Caco-2 (cell line): ENCODE measurements at regions not wholly inside any gene's neighbourhood (a gene's known extent, or its start where the extent isn't known, plus 50 kb on each side); places are given as distances from the start of the nearest gene placed in this dataset.

Experiments
- BruUV-seq: library from RNA; stranded (reverse); fragments of 400-500 nt; replicated peaks from 2 replicates; lab custom pipeline; 2021; lab: Mats Ljungman, UMichigan
- CTCF ChIA-PET: fragments of 300-600 bp; sonication (Branson Sonifier 250); formaldehyde crosslinking; loops from one replicate; lab custom pipeline; 2022; ENCODE audit warnings: antibody characterized with exemption; lab: Charles Lee
- POLR2A ChIA-PET: fragments of 300-600 bp; sonication (Branson Sonifier 250); formaldehyde crosslinking; loops from one replicate; lab custom pipeline; 2022; ENCODE audit warnings: antibody characterized with exemption; lab: Charles Lee
- DNase-seq, 2 experiments: peaks; one replicate each; pipeline versions ENCODE4 v3.0.0 to v3.0.0-alpha.2; 2020 to 2022
- H3K27me3 ChIP-seq: replicated peaks from 2 replicates; pipeline ENCODE4 v1.6.0; 2011; ENCODE audit warnings: low read length; ENCODE audit not compliant: control insufficient read depth, insufficient read depth
- H3K36me3 ChIP-seq: 2 replicates; pipeline ENCODE4 v1.5.1; 2011; ENCODE audit warnings: low read length; ENCODE audit not compliant: control insufficient read depth, insufficient read depth
- H3K4me1 ChIP-seq: fragments of 250-450 bp; sonication (Bioruptor Pico); 2 replicates; pipeline ENCODE4 v1.5.1; 2020; ENCODE audit warnings: mild to moderate bottlenecking
- H3K4me3 ChIP-seq: 2 replicates; pipeline ENCODE4 v1.5.1; 2011; ENCODE audit warnings: low read depth, mild to moderate bottlenecking, control low read depth, low read length
- H3K9me3 ChIP-seq: fragments of 250-450 bp; sonication (Bioruptor Pico); 2 replicates; pipeline ENCODE4 v1.5.1; 2020; ENCODE audit warnings: mild to moderate bottlenecking, moderate library complexity
- H3K27ac Mint-ChIP-seq: one replicate; pipeline ENCODE4 v1.8.0; 2022; ENCODE audit warnings: mixed read lengths; ENCODE audit not compliant: unreplicated experiment
- H3K27me3 Mint-ChIP-seq: one replicate; pipeline ENCODE4 v1.8.0; 2022; ENCODE audit warnings: mixed read lengths; ENCODE audit not compliant: insufficient read depth, unreplicated experiment
- H3K36me3 Mint-ChIP-seq: one replicate; pipeline ENCODE4 v1.8.0; 2022; ENCODE audit warnings: mild to moderate bottlenecking, mixed read lengths; ENCODE audit not compliant: insufficient read depth, unreplicated experiment
- H3K4me1 Mint-ChIP-seq: one replicate; pipeline ENCODE4 v1.8.0; 2022; ENCODE audit warnings: low read depth, mixed read lengths; ENCODE audit not compliant: unreplicated experiment
- H3K4me3 Mint-ChIP-seq: one replicate; pipeline ENCODE4 v1.8.0; 2022; ENCODE audit warnings: mild to moderate bottlenecking, moderate library complexity, mixed read lengths; ENCODE audit not compliant: unreplicated experiment
- H3K9me3 Mint-ChIP-seq: one replicate; pipeline ENCODE4 v1.8.0; 2022; ENCODE audit warnings: mixed read lengths; ENCODE audit not compliant: unreplicated experiment
- CTCF ChIP-seq, 2 experiments: fragments of 200-600 bp in 1 of 2; IDR thresholded peaks; 1 replicate in 1 of 2; 2 replicates in 1 of 2; pipeline versions ENCODE4 v1.5.1 to v1.8.0; 2011 to 2022; ENCODE audit warnings: antibody characterized with exemption in 1 of 2, control low read depth in 1 of 2, inconsistent platforms in 1 of 2, low read depth in 1 of 2, low read length in 1 of 2, mild to moderate bottlenecking in 1 of 2, moderate library complexity in 1 of 2; ENCODE audit not compliant: insufficient read depth in 1 of 2, severe bottlenecking in 1 of 2, unreplicated experiment in 1 of 2
- intact Hi-C: fragments of 100-400 bp; cut with micrococcal nuclease; formaldehyde crosslinking; loops from one replicate; pipeline ENCODE4 v1.10.0; 2022; ENCODE audit not compliant: unreplicated experiment

- no peaks in the 10 kb centered on the region for H3K27me3 ChIP-seq
- Mint-ChIP-seq H3K4me3 (no peak overlapping the region), H3K36me3 (no peaks in the 10 kb centered on the region), H3K4me1 (peaks cover 10% of the 10 kb centered on the region), H3K27me3 (no peaks in the 10 kb centered on the region), H3K27ac (no peak overlapping the region), H3K9me3 (no peaks in the 10 kb centered on the region)
- no TSS peak for BruUV-seq
- CTCF ChIA-PET: no interaction called here
- H3K9me3 ChIP-seq: no peaks in the 10 kb centered on the region
- H3K36me3 ChIP-seq: no peaks in the 10 kb centered on the region
- DNase-seq: no peak
- no peak for TF ChIP-seq CTCF (IDR thresholded peaks at IDR 0.05; ENCODE audit: insufficient read depth in 1 of 2, low read depth in 1 of 2, low read length in 1 of 2, severe bottlenecking in 1 of 2, unreplicated experiment in 1 of 2)
- H3K4me1 ChIP-seq: no peaks in the 10 kb centered on the region
- H3K4me3 ChIP-seq: no peak overlapping the region
- intact Hi-C loops: no loop called here
- POLR2A ChIA-PET: no interaction called here
These were observed 243.9 kb downstream of the LY86 start for GRCh38 chr6:6832439-6832838.

GRCh38 chr6:6834356-6835222, 246.1 kb downstream of the LY86 start:
- no peaks in the 10 kb centered on the region for H3K36me3 Mint-ChIP-seq
- H3K4me1 Mint-ChIP-seq: peaks cover 13% of the 10 kb centered on the region
- ChIA-PET POLR2A (no interaction called here), CTCF (interaction anchor here (0.6 kb wide), 1 partner anchor 138 kb away, joined by 3 read pairs; no protein-coding TSS in a partner anchor)
- no peak overlapping the region for H3K4me3 Mint-ChIP-seq
- no peaks in the 10 kb centered on the region for H3K9me3 ChIP-seq
- no peaks in the 10 kb centered on the region for H3K27me3 ChIP-seq
- no TSS peak for BruUV-seq
- H3K27me3 Mint-ChIP-seq: no peaks in the 10 kb centered on the region
- no peak for TF ChIP-seq CTCF (IDR thresholded peaks at IDR 0.05; ENCODE audit: insufficient read depth in 1 of 2, low read depth in 1 of 2, low read length in 1 of 2, severe bottlenecking in 1 of 2, unreplicated experiment in 1 of 2)
- H3K9me3 Mint-ChIP-seq: no peaks in the 10 kb centered on the region
- DNase-seq: no peak
- H3K4me3 ChIP-seq: no peak overlapping the region
- H3K27ac Mint-ChIP-seq: no peak overlapping the region
- no peaks in the 10 kb centered on the region for H3K36me3 ChIP-seq
- peaks cover 10% of the 10 kb centered on the region for H3K4me1 ChIP-seq
- intact Hi-C loops: no loop called here

GRCh38 chr6:6835223-6835503, 246.6 kb downstream of the LY86 start:
- H3K4me3 Mint-ChIP-seq: no peak overlapping the region
- TF ChIP-seq CTCF (IDR thresholded peaks at IDR 0.05; ENCODE audit: insufficient read depth in 1 of 2, low read depth in 1 of 2, low read length in 1 of 2, severe bottlenecking in 1 of 2, unreplicated experiment in 1 of 2): no peak
- H3K27ac Mint-ChIP-seq: no peak overlapping the region
- no peak for DNase-seq
- Histone ChIP-seq H3K27me3 (no peaks in the 10 kb centered on the region), H3K4me3 (no peak overlapping the region), H3K36me3 (no peaks in the 10 kb centered on the region), H3K4me1 (peaks cover 10% of the 10 kb centered on the region), H3K9me3 (no peaks in the 10 kb centered on the region)
- H3K4me1 Mint-ChIP-seq: peaks cover 13% of the 10 kb centered on the region
- BruUV-seq: no TSS peak
- ChIA-PET POLR2A (no interaction called here), CTCF (interaction anchor here (0.6 kb wide), 1 partner anchor 139 kb away, joined by 3 read pairs; no protein-coding TSS in a partner anchor)
- intact Hi-C loops: no loop called here
- H3K27me3 Mint-ChIP-seq: no peaks in the 10 kb centered on the region
- H3K9me3 Mint-ChIP-seq: no peaks in the 10 kb centered on the region
- H3K36me3 Mint-ChIP-seq: no peaks in the 10 kb centered on the region
